Mesendoderm (in vitro differentiated cells): ENCODE measurements at regions not wholly inside any gene's neighbourhood (a gene's known extent, or its start where the extent isn't known, plus 50 kb on each side); places are given as distances from the start of the nearest gene placed in this dataset.

Experiments
- DNase-seq: peaks from one replicate; pipeline ENCODE4 v3.0.0; 2013
- H2AK5ac ChIP-seq: 2 replicates; pipeline ENCODE4 v1.6.1; 2013; ENCODE audit warnings: low read length, inconsistent platforms
- H2BK120ac ChIP-seq: 2 replicates; pipeline ENCODE4 v1.6.1; 2013; ENCODE audit warnings: low read depth, mild to moderate bottlenecking, low read length, moderate library complexity, mixed read lengths
- H2BK15ac ChIP-seq: replicated peaks from 2 replicates; pipeline ENCODE4 v1.6.1; 2013; ENCODE audit warnings: low read depth, mild to moderate bottlenecking, moderate library complexity
- H2BK5ac ChIP-seq: 2 replicates; pipeline ENCODE4 v1.6.1; 2013; ENCODE audit warnings: low read length, inconsistent platforms
- H3K18ac ChIP-seq: 2 replicates; pipeline ENCODE4 v1.6.1; 2013; ENCODE audit warnings: mild to moderate bottlenecking, low read length, mixed read lengths
- H3K23ac ChIP-seq: one replicate; pipeline ENCODE4 v1.6.1; 2013; ENCODE audit warnings: low read length
- H3K27ac ChIP-seq: 2 replicates; pipeline ENCODE4 v1.5.1; 2013; ENCODE audit warnings: low read depth, mild to moderate bottlenecking, inconsistent platforms, low read length, moderate library complexity
- H3K27me3 ChIP-seq: 2 replicates; pipeline ENCODE4 v1.6.1; 2013; ENCODE audit warnings: low read length, control low read depth, mild to moderate bottlenecking, inconsistent platforms; ENCODE audit not compliant: insufficient read depth, poor library complexity
- H3K36me3 ChIP-seq: 2 replicates; pipeline ENCODE4 v1.6.1; 2013; ENCODE audit warnings: low read length, inconsistent platforms; ENCODE audit not compliant: control insufficient read depth, insufficient read depth
- H3K4ac ChIP-seq: one replicate; pipeline ENCODE4 v1.6.1; 2013; ENCODE audit warnings: low read depth, mild to moderate bottlenecking, low read length, moderate library complexity
- H3K4me1 ChIP-seq: 2 replicates; pipeline ENCODE4 v1.6.1; 2013; ENCODE audit warnings: low read depth, low read length, inconsistent platforms; ENCODE audit not compliant: control insufficient read depth
- H3K4me2 ChIP-seq: 2 replicates; pipeline ENCODE4 v1.6.1; 2013; ENCODE audit warnings: low read length
- H3K4me3 ChIP-seq: 2 replicates; pipeline ENCODE4 v1.5.1; 2013; ENCODE audit warnings: mild to moderate bottlenecking, low read length
- H3K56ac ChIP-seq: one replicate; pipeline ENCODE4 v1.6.1; 2013; ENCODE audit warnings: low read length
- H3K79me1 ChIP-seq: 2 replicates; pipeline ENCODE4 v1.6.1; 2013; ENCODE audit warnings: low read length, inconsistent platforms
- H3K79me2 ChIP-seq: 2 replicates; pipeline ENCODE4 v1.6.1; 2013; ENCODE audit warnings: mild to moderate bottlenecking, low read length; ENCODE audit not compliant: control insufficient read depth, insufficient read depth
- H3K9ac ChIP-seq: 2 replicates; pipeline ENCODE4 v1.6.1; 2013; ENCODE audit warnings: low read length, inconsistent platforms
- H4K5ac ChIP-seq: one replicate; pipeline ENCODE4 v1.6.1; 2013; ENCODE audit warnings: low read length
- H4K8ac ChIP-seq: one replicate; pipeline ENCODE4 v1.6.1; 2013; ENCODE audit warnings: low read depth, mild to moderate bottlenecking, control low read depth, low read length, moderate library complexity
- WGBS: extraction: QIAGEN DNeasy Blood & Tissue Kit; methylation state at CpG from one replicate; pipeline ENCODE4 v1.1.7; 2013; ENCODE audit warnings: low lambda C conversion rate, missing lambda C conversion rate; ENCODE audit not compliant: insufficient coverage; ENCODE audit errors: extremely low coverage; 5-methylcytosine and 5-hydroxymethylcytosine counted together

DNA sequence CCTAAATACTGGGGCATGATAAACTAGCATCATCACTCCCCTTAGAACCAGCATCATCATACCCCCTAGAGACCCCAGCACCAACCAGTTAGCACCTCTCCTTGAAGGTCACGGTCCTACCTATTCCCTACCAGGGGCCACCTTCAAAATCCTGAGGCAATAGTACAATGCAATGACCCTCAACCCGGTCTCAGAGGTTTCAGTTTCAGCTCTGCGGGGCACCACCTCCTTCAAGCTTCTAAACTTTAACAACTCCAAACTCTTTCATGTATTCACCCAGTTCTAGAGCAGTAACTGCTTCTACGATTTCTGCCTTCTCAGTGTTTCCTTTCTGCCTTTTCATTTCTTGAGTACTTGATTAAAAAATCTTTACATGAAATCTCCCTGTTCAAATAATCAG lies 130.1 kb upstream of the EPB41L4A start:
- H3K23ac ChIP-seq, result no peak overlapping the region
- no peaks in the 10 kb centered on the region for H3K79me2 ChIP-seq
- no peak overlapping the region for H3K4me2 ChIP-seq
- H2BK5ac ChIP-seq, result no peak overlapping the region
- no CpG with 5 or more reads among the region's 4 CpGs for WGBS
- no peak overlapping the region for H2BK15ac ChIP-seq
- H3K4ac ChIP-seq, result no peak overlapping the region
- H3K27ac ChIP-seq, result no peak overlapping the region
- H3K4me1 ChIP-seq, result no peaks in the 10 kb centered on the region
- peak overlapping the region; percentile 94 for H4K8ac ChIP-seq
- H3K27me3 ChIP-seq, result no peaks in the 10 kb centered on the region
- H4K5ac ChIP-seq, result no peak overlapping the region
- no peaks in the 10 kb centered on the region for H3K36me3 ChIP-seq
- H2AK5ac ChIP-seq, result no peak overlapping the region
- H3K79me1 ChIP-seq, result no peaks in the 10 kb centered on the region
- H3K4me3 ChIP-seq, result no peak overlapping the region
- no peak overlapping the region for H3K9ac ChIP-seq
- no peak overlapping the region for H2BK120ac ChIP-seq
- DNase-seq, result no peak
- H3K56ac ChIP-seq, result no peak overlapping the region
- H3K18ac ChIP-seq, result no peak overlapping the region

DNA sequence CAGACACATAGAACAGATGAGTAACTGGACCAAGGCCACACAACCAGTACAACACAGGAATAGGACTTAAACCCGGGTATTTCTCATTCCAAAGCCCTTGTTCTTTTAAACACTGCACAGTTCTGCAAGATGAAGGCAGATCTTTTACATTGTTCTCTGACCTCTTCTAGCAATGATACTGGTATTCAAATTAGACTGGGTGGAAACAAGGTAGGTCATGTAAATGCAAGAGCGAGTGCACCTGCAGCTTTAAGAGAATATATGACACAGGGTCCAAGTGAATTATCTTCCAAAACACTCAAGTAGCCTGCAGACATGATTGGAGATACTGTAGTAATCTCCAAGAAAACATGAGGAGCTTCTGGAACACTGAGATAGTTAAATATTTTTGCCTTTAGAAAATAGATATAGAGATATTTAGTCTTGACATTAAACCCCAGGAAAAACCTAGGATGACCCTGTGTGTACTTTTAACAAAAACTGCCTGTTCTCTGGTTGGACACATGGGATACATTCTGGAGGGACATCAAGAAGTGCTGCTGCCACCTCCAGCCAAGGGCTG lies 130.6 kb upstream of the EPB41L4A start:
- no peaks in the 10 kb centered on the region for H3K79me1 ChIP-seq
- H3K9ac ChIP-seq, result no peak overlapping the region
- no peak overlapping the region for H2BK15ac ChIP-seq
- H3K4me2 ChIP-seq, result no peak overlapping the region
- H3K4ac ChIP-seq, result no peak overlapping the region
- H3K79me2 ChIP-seq, result no peaks in the 10 kb centered on the region
- H2BK120ac ChIP-seq, result no peak overlapping the region
- H3K56ac ChIP-seq, result no peak overlapping the region
- H3K4me1 ChIP-seq, result no peaks in the 10 kb centered on the region
- no peaks in the 10 kb centered on the region for H3K27me3 ChIP-seq
- H3K36me3 ChIP-seq, result no peaks in the 10 kb centered on the region
- H3K4me3 ChIP-seq, result no peak overlapping the region
- H3K27ac ChIP-seq, result no peak overlapping the region
- H3K18ac ChIP-seq, result no peak overlapping the region
- no peak overlapping the region for H4K5ac ChIP-seq
- H3K23ac ChIP-seq, result no peak overlapping the region
- H2BK5ac ChIP-seq, result no peak overlapping the region
- DNase-seq, result no peak
- H4K8ac ChIP-seq, result no peak overlapping the region
- H2AK5ac ChIP-seq, result no peak overlapping the region
- no CpG with 5 or more reads among the region's 2 CpGs for WGBS

DNA sequence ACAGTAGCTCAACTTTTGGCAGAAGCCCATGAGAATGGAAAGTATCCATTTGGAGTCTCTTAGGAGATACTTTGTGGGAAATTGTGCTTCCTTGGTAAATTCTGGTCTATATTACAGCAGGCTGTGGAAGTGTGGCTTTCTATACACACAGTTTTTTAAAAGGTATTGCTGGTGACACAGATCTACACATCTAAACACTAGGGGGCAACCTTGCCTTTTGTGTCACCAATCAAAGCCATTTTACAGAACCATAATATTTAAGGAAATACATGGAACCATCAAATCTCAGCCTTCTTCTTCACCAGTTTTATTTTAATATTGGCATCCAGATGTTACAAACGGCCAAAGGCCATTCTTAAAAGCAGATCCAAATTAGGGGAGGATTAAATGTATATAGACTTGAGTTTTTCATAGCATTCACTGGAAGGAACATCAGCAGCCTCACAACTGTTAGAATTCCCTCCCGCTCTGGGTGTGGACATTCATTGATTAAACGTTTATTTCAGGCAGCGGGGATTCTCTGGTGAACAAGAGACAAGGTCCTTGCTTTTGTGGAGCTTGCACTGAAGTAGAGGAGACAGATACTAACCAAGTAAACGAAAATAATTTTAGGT lies 132.4 kb upstream of the EPB41L4A start:
- no peak overlapping the region for H3K23ac ChIP-seq
- H3K79me1 ChIP-seq, result no peaks in the 10 kb centered on the region
- H2AK5ac ChIP-seq, result no peak overlapping the region
- H3K27ac ChIP-seq, result no peak overlapping the region
- H2BK5ac ChIP-seq, result no peak overlapping the region
- no peak overlapping the region for H3K18ac ChIP-seq
- no peaks in the 10 kb centered on the region for H3K4me1 ChIP-seq
- H2BK15ac ChIP-seq, result no peak overlapping the region
- no peak overlapping the region for H3K56ac ChIP-seq
- H3K27me3 ChIP-seq, result no peaks in the 10 kb centered on the region
- H3K36me3 ChIP-seq, result no peaks in the 10 kb centered on the region
- H3K79me2 ChIP-seq, result no peaks in the 10 kb centered on the region
- no peak overlapping the region for H2BK120ac ChIP-seq
- no peak overlapping the region for H4K8ac ChIP-seq
- H3K9ac ChIP-seq, result no peak overlapping the region
- peak; percentile 62 for DNase-seq
- no peak overlapping the region for H4K5ac ChIP-seq
- no CpG with 5 or more reads among the region's 5 CpGs for WGBS
- no peak overlapping the region for H3K4ac ChIP-seq
- no peak overlapping the region for H3K4me3 ChIP-seq
- no peak overlapping the region for H3K4me2 ChIP-seq

DNA sequence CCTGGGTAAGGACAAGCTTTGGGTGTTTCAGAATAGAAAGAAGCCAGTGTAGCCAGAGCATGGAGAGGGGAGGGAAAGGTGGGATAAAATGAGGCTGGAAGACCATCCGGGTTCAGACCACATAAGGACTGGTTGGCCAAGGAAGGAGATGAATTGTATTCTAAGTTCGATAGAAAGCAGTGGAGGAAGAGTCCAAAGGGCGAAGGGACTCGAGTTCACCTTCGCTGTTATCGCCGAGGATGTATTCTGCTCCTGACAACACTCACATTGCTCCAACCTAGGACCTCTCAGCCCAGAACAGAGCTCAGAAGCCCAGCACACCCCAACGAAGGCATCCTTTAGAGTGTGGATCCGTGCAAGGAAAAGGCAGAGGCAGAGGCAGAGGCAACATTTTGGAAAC lies 133.1 kb upstream of the EPB41L4A start:
- Histone ChIP-seq H2BK5ac (no peak overlapping the region), H3K79me2 (no peaks in the 10 kb centered on the region), H2AK5ac (no peak overlapping the region)

DNA sequence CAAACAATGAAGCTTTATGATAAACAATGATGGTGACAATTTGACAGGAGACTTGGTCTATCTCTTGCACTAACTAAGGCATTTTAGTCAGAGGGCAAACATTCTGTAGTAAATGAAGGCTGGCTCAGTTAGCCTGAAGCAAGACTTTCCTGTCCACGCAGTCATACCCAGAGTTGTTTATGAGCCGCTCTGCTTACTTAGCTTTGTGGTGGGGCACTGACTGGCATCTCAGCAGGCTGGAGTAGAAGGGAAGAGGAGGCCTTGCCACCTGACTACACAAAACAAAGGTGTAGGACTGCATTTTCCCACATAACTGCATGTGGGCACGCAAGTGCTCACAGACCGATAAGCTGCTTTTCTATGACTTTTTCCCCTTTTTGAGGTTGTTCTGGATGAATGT lies 133.7 kb upstream of the EPB41L4A start:
- Histone ChIP-seq H3K4me2 (no peak overlapping the region), H2BK5ac (no peak overlapping the region), H4K8ac (no peak overlapping the region), H3K56ac (no peak overlapping the region), H3K23ac (no peak overlapping the region), H4K5ac (no peak overlapping the region), H3K4me3 (no peak overlapping the region), H3K79me1 (no peaks in the 10 kb centered on the region), H3K36me3 (no peaks in the 10 kb centered on the region), H2BK120ac (no peak overlapping the region), H3K79me2 (no peaks in the 10 kb centered on the region), H3K9ac (no peak overlapping the region), H3K4ac (no peak overlapping the region), H2BK15ac (no peak overlapping the region), H3K4me1 (no peaks in the 10 kb centered on the region), H2AK5ac (no peak overlapping the region), H3K18ac (no peak overlapping the region), H3K27ac (no peak overlapping the region), H3K27me3 (no peaks in the 10 kb centered on the region)
- no peak for DNase-seq
- WGBS, result no CpG with 5 or more reads among the region's 4 CpGs

More for the DNA sequence above, 133.1 kb upstream of the EPB41L4A start:
- no peak overlapping the region for H4K5ac ChIP-seq
- H4K8ac ChIP-seq, result no peak overlapping the region
- no peak for DNase-seq
- H3K4ac ChIP-seq, result no peak overlapping the region
- no peak overlapping the region for H3K4me2 ChIP-seq
- H2BK15ac ChIP-seq, result no peak overlapping the region
- no peak overlapping the region for H3K56ac ChIP-seq
- no peak overlapping the region for H3K9ac ChIP-seq
- H2BK120ac ChIP-seq, result no peak overlapping the region
- no peaks in the 10 kb centered on the region for H3K36me3 ChIP-seq
- no peak overlapping the region for H3K18ac ChIP-seq
- H3K4me3 ChIP-seq, result no peak overlapping the region
- H3K4me1 ChIP-seq, result no peaks in the 10 kb centered on the region
- H3K23ac ChIP-seq, result no peak overlapping the region
- no peaks in the 10 kb centered on the region for H3K79me1 ChIP-seq
- no CpG with 5 or more reads among the region's 9 CpGs for WGBS
- no peaks in the 10 kb centered on the region for H3K27me3 ChIP-seq
- H3K27ac ChIP-seq, result no peak overlapping the region
